Lower lobe of right lung (tissue), 2 donors: ENCODE measurements at regions not wholly inside any gene's neighbourhood (a gene's known extent, or its start where the extent isn't known, plus 50 kb on each side); places are given as distances from the start of the nearest gene placed in this dataset.

ENCODE experiments used
- ATAC-seq, 2 donors: fragments of 200-7000 bp; cut with Tn5 transposase; one replicate each; pipeline ENCODE4 v1.9.1; 2020 to 2022; ENCODE audit warnings: mild to moderate bottlenecking in 2 of 2, moderate library complexity in 2 of 2
- DNase-seq: peaks from one replicate; pipeline ENCODE4 v3.0.0-alpha.2; 2020
- H3K27ac ChIP-seq: fragments of 200-600 bp; one replicate; pipeline ENCODE4 v1.8.0; 2022
- H3K27me3 ChIP-seq: fragments of 200-600 bp; one replicate; pipeline ENCODE4 v1.8.0; 2022; ENCODE audit warnings: low read depth
- H3K36me3 ChIP-seq: fragments of 200-600 bp; one replicate; pipeline ENCODE4 v1.8.0; 2022; ENCODE audit warnings: mild to moderate bottlenecking
- H3K4me1 ChIP-seq: fragments of 200-600 bp; one replicate; pipeline ENCODE4 v1.8.0; 2022
- H3K4me3 ChIP-seq: fragments of 200-600 bp; one replicate; pipeline ENCODE4 v1.8.0; 2022; ENCODE audit warnings: mild to moderate bottlenecking
- H3K9me3 ChIP-seq: fragments of 200-600 bp; one replicate; pipeline ENCODE4 v1.8.0; 2022
- intact Hi-C: fragments of 100-400 bp; cut with DNase I; formaldehyde crosslinking; loops from one replicate; pipeline ENCODE4 v1.11.0; 2022
- TF ChIP-seq, protein P1 (sequence below): fragments of 200-600 bp; IDR thresholded peaks from one replicate; pipeline ENCODE4 v1.8.0; 2022; ENCODE audit warnings: antibody characterized with exemption, mild to moderate bottlenecking
- donor health status: DM: no; HTN: yes; CAD: no; lungs with severe emphysema.

GRCh38 chr1:25054526-25055323 lies 124.6 kb upstream of the RUNX3 start:
- DNase-seq = peak; percentile 23

DNA sequence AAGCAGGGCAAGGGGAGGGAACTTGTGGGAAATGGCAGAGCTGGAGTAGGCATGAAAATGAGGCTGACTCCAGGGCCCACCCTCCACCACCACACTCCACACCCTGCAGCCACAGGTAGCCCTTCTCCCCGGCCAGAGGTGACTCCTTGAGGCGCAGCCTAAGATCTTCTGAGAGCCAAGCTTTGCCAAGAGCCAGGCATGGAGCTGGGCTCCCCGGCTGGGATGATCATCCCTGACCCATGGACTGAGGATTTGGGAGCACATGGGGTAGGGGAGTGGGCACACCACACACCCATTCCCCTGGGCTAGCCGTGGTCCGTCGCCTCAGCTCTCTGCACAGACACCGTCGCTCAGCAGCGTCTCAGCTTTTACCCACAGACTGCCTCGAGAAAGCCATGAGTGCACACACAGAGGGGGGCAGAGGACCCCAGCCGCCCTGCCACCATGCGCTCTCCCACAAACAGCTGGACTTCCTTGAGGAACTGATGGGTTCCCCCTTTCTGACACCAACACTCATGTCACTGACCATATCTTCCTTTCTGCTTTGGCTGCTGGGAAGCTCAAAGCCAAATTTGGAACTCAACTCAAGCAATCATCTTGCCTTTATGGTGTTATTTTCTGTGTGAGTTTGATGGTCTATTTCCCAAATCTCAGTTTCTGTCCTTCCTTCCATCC lies 123.6 kb upstream of the RUNX3 start:
- H3K27me3 ChIP-seq = peaks cover 42% of the 10 kb centered on the region
- no peaks in the 10 kb centered on the region for H3K9me3 ChIP-seq
- intact Hi-C loops = no loop called here
- TF ChIP-seq, protein P1, sequence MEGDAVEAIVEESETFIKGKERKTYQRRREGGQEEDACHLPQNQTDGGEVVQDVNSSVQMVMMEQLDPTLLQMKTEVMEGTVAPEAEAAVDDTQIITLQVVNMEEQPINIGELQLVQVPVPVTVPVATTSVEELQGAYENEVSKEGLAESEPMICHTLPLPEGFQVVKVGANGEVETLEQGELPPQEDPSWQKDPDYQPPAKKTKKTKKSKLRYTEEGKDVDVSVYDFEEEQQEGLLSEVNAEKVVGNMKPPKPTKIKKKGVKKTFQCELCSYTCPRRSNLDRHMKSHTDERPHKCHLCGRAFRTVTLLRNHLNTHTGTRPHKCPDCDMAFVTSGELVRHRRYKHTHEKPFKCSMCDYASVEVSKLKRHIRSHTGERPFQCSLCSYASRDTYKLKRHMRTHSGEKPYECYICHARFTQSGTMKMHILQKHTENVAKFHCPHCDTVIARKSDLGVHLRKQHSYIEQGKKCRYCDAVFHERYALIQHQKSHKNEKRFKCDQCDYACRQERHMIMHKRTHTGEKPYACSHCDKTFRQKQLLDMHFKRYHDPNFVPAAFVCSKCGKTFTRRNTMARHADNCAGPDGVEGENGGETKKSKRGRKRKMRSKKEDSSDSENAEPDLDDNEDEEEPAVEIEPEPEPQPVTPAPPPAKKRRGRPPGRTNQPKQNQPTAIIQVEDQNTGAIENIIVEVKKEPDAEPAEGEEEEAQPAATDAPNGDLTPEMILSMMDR = no peak
- no peaks in the 10 kb centered on the region for H3K4me1 ChIP-seq
- no peak overlapping the region for H3K27ac ChIP-seq
- no peaks in the 10 kb centered on the region for H3K36me3 ChIP-seq
- DNase-seq (peak; percentile 27), ATAC-seq (no peak)
- no peak overlapping the region for H3K4me3 ChIP-seq

More at GRCh38 chr1:25054526-25055323, 124.6 kb upstream of the RUNX3 start:
- H3K36me3 ChIP-seq = no peaks in the 10 kb centered on the region
- TF ChIP-seq, protein P1 = no peak
- ATAC-seq = no peak
- H3K4me3 ChIP-seq = no peak overlapping the region
- no peaks in the 10 kb centered on the region for H3K4me1 ChIP-seq
- peaks cover 42% of the 10 kb centered on the region for H3K27me3 ChIP-seq
- no peaks in the 10 kb centered on the region for H3K9me3 ChIP-seq
- H3K27ac ChIP-seq = no peak overlapping the region
- intact Hi-C loops = no loop called here

DNA sequence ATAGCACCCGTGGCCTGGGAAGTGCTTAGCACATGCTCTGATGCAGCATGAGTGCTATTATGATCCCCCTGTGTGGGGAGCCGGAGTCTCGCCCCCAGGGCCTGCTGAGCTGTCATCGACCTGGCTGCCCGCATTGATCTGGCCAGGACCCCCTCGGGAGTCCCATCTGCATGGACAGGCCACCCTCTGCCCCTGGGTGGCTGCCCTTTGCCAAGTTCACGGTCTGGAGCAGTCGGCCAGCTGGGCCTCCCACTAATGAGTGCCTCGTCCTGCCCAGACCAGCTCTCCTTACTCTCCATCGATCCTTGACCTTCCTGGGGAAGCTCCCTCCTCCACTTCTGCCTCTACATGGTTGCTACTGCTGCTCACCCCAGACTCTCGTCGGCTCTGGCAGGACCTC lies 121.8 kb upstream of the RUNX3 start:
- intact Hi-C loops = no loop called here

GRCh38 chr1:25051504-25051903 lies 121.4 kb upstream of the RUNX3 start:
- Histone ChIP-seq H3K9me3 (no peaks in the 10 kb centered on the region), H3K36me3 (no peaks in the 10 kb centered on the region), H3K27ac (no peak overlapping the region), H3K27me3 (peaks cover 26% of the 10 kb centered on the region), H3K4me1 (no peaks in the 10 kb centered on the region), H3K4me3 (no peak overlapping the region)
- ATAC-seq (no peak), DNase-seq (no peak)
- intact Hi-C loops = no loop called here
- TF ChIP-seq, protein P1 = no peak

More for the DNA sequence above, 121.8 kb upstream of the RUNX3 start:
- no peak overlapping the region for H3K4me3 ChIP-seq
- no peaks in the 10 kb centered on the region for H3K9me3 ChIP-seq
- H3K27me3 ChIP-seq = peaks cover 30% of the 10 kb centered on the region
- ATAC-seq = no peak
- H3K27ac ChIP-seq = no peak overlapping the region
- no peak for DNase-seq
- no peaks in the 10 kb centered on the region for H3K4me1 ChIP-seq
- TF ChIP-seq, protein P1 = no peak
- H3K36me3 ChIP-seq = no peaks in the 10 kb centered on the region

DNA sequence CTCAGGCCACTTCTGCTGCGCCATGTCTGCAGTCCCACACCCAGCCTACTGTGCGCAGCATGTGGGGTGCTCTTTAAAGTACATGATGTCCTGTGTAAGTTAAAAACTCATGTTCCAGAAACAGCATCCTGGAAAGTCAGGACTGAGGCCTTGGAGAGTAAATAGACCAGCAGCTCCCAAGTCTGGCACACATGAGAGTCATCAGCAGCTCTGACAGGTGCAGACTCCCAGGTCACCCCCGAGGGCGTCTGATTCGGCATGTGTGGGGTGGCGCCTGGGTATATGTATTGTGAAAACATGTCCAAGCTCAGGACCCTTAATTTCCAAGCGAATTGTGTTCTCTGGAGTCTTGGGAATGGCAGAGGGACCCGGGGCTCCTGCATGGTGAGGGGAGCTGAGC lies 120.1 kb upstream of the RUNX3 start:
- Histone ChIP-seq H3K36me3 (no peaks in the 10 kb centered on the region), H3K9me3 (no peaks in the 10 kb centered on the region), H3K4me1 (no peaks in the 10 kb centered on the region), H3K27me3 (peaks cover 14% of the 10 kb centered on the region), H3K27ac (no peak overlapping the region), H3K4me3 (no peak overlapping the region)
- intact Hi-C loops = no loop called here
- ATAC-seq (no peak), DNase-seq (no peak)
- TF ChIP-seq, protein P1 = no peak
